HUES48 (cell line): ENCODE measurements at regions not wholly inside any gene's neighbourhood (a gene's known extent, or its start where the extent isn't known, plus 50 kb on each side); places are given as distances from the start of the nearest gene placed in this dataset.

Source experiments
- H3K27ac ChIP-seq: one replicate; pipeline ENCODE4 v1.7.0; 2013; ENCODE audit warnings: low read depth, low read length, inconsistent platforms
- H3K27me3 ChIP-seq: 2 replicates; pipeline ENCODE4 v1.6.1; 2013; ENCODE audit warnings: mild to moderate bottlenecking, low read length; ENCODE audit not compliant: control insufficient read depth, insufficient read depth
- H3K36me3 ChIP-seq: 2 replicates; pipeline ENCODE4 v1.6.1; 2013; ENCODE audit warnings: low read length; ENCODE audit not compliant: control insufficient read depth, insufficient read depth
- H3K4me1 ChIP-seq: 2 replicates; pipeline ENCODE4 v1.6.1; 2013; ENCODE audit warnings: mild to moderate bottlenecking, low read length; ENCODE audit not compliant: control insufficient read depth, insufficient read depth
- H3K4me3 ChIP-seq: 2 replicates; pipeline ENCODE4 v1.5.1; 2013; ENCODE audit warnings: mild to moderate bottlenecking, low read depth, low read length
- H3K9ac ChIP-seq: 2 replicates; pipeline ENCODE4 v1.6.1; 2013; ENCODE audit warnings: mild to moderate bottlenecking, low read depth, low read length, moderate library complexity
- H3K9me3 ChIP-seq: 2 replicates; pipeline ENCODE4 v1.6.1; 2013; ENCODE audit warnings: low read length; ENCODE audit not compliant: control insufficient read depth, insufficient read depth

GRCh38 chr2:164186591-164186990, 434.7 kb downstream of the GRB14 start:
- no peaks in the 10 kb centered on the region for H3K36me3 ChIP-seq
- no peaks in the 10 kb centered on the region for H3K27me3 ChIP-seq
- no peaks in the 10 kb centered on the region for H3K9me3 ChIP-seq
- H3K9ac ChIP-seq, result no peak overlapping the region
- H3K4me3 ChIP-seq, result no peak overlapping the region
- H3K27ac ChIP-seq, result no peak overlapping the region
- H3K4me1 ChIP-seq, result no peaks in the 10 kb centered on the region

DNA sequence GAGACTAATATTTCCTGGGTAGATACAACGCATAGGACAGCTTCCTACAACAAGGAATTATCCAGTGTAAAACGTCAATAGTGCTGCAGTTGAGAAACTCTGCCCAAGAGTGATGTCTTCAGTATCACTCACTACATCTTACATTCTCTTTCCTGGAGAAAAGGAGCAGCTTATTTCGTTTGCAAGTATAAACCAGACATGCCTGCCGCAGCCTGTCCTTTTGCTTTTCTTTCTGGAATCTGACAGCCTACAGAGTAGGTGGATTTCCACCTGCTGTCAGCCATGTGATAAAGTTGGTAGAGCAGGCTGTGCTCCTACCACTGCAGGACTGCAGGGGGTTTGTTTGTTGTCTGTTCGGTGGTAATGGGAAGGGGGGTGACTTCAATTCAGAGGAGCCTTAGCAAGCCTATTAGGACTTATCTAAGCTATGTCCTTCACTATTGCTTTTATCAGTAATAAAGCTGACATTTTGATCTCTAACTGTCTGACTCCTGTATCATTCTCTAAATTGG, 439.1 kb downstream of the GRB14 start:
- Histone ChIP-seq H3K27me3 (no peaks in the 10 kb centered on the region), H3K4me1 (no peaks in the 10 kb centered on the region), H3K4me3 (no peak overlapping the region), H3K36me3 (no peaks in the 10 kb centered on the region), H3K27ac (no peak overlapping the region), H3K9ac (no peak overlapping the region), H3K9me3 (no peaks in the 10 kb centered on the region)

DNA sequence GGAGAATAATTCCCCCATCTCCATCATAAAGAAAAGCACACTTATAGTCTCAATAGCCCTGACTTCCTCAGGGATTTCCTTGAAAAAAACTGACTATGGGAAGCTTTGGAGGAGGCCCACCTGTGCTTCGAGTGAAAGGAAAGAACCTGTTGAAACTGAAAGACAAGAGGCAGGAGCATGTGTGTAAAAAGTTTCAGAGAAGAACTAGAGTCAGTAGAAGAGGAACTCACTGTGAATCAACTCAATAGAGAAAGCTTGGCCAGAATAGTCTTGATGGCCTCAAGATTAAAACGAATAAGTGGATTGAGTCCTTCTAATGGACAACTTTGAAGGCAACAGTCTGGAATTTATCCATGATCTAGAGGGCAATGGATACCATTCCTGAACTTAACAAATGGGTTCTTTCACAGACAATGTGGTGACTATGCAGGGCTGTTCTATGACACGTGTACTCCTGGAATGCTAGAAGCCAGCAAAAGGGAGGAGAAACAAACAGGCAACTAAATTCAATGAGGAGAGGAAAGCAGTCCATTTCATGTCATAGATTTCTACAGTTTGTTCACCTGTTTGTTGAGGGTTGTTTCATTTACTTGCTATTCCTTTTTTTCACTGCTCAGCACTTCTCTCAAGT, 442.3 kb downstream of the GRB14 start:
- H3K4me3 ChIP-seq, result no peak overlapping the region
- no peaks in the 10 kb centered on the region for H3K9me3 ChIP-seq
- no peaks in the 10 kb centered on the region for H3K4me1 ChIP-seq
- no peaks in the 10 kb centered on the region for H3K36me3 ChIP-seq
- no peaks in the 10 kb centered on the region for H3K27me3 ChIP-seq
- no peak overlapping the region for H3K9ac ChIP-seq
- H3K27ac ChIP-seq, result no peak overlapping the region

GRCh38 chr2:164164602-164165001, 428.8 kb upstream of the FIGN start:
- Histone ChIP-seq H3K27ac (no peak overlapping the region), H3K9ac (no peak overlapping the region)

GRCh38 chr2:164155558-164155957, 419.8 kb upstream of the FIGN start:
- no peak overlapping the region for H3K4me3 ChIP-seq
- H3K4me1 ChIP-seq, result no peaks in the 10 kb centered on the region
- H3K9ac ChIP-seq, result no peak overlapping the region
- H3K9me3 ChIP-seq, result no peaks in the 10 kb centered on the region
- no peak overlapping the region for H3K27ac ChIP-seq
- H3K36me3 ChIP-seq, result no peaks in the 10 kb centered on the region
- H3K27me3 ChIP-seq, result no peaks in the 10 kb centered on the region

More at GRCh38 chr2:164164602-164165001, 428.8 kb upstream of the FIGN start:
- no peaks in the 10 kb centered on the region for H3K36me3 ChIP-seq
- H3K4me1 ChIP-seq, result no peaks in the 10 kb centered on the region
- H3K9me3 ChIP-seq, result peaks cover 4% of the 10 kb centered on the region; the same call in 1 of the 2 replicates
- no peaks in the 10 kb centered on the region for H3K27me3 ChIP-seq
- H3K4me3 ChIP-seq, result no peak overlapping the region

- Histone ChIP-seq H3K9me3 (no peaks in the 10 kb centered on the region), H3K27ac (no peak overlapping the region), H3K27me3 (no peaks in the 10 kb centered on the region), H3K9ac (no peak overlapping the region), H3K36me3 (no peaks in the 10 kb centered on the region), H3K4me1 (no peaks in the 10 kb centered on the region), H3K4me3 (no peak overlapping the region)
Observed at GRCh38 chr2:164151522-164151921, 415.7 kb upstream of the FIGN start.

- Histone ChIP-seq H3K9me3 (no peaks in the 10 kb centered on the region), H3K27ac (no peak overlapping the region), H3K36me3 (no peaks in the 10 kb centered on the region), H3K4me1 (no peaks in the 10 kb centered on the region), H3K4me3 (no peak overlapping the region), H3K27me3 (no peaks in the 10 kb centered on the region), H3K9ac (no peak overlapping the region)
Observed at GRCh38 chr2:164150604-164151003, 414.8 kb upstream of the FIGN start.

DNA sequence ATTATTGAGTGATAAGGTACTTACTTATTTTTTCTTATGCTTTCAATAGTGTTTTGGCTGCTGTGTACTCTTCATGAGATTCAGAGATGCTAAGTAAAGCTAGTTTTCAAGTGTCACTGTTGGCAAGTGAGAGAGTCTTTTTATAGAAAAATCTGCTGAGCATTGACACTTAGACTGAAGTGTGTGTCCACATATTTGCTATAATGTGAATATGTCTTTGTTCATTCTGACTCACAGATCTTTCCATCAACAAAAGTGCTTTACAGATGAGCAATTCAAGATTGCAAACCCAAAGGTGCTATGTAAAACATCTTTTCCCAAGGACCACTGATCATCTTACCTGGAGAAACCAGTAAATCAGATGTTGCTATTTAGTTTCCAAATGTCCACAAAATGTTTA, 410.6 kb upstream of the FIGN start:
- no peak overlapping the region for H3K9ac ChIP-seq
- no peak overlapping the region for H3K27ac ChIP-seq

GRCh38 chr2:164145093-164145987, 409.5 kb upstream of the FIGN start:
- Histone ChIP-seq H3K27ac (no peak overlapping the region), H3K4me3 (no peak overlapping the region), H3K4me1 (no peaks in the 10 kb centered on the region), H3K36me3 (no peaks in the 10 kb centered on the region), H3K9me3 (no peaks in the 10 kb centered on the region), H3K27me3 (no peaks in the 10 kb centered on the region), H3K9ac (no peak overlapping the region)

More for the DNA sequence above, 410.6 kb upstream of the FIGN start:
- H3K9me3 ChIP-seq, result no peaks in the 10 kb centered on the region
- H3K4me3 ChIP-seq, result no peak overlapping the region
- no peaks in the 10 kb centered on the region for H3K36me3 ChIP-seq
- no peaks in the 10 kb centered on the region for H3K4me1 ChIP-seq
- no peaks in the 10 kb centered on the region for H3K27me3 ChIP-seq

- no peak overlapping the region for H3K27ac ChIP-seq
- no peaks in the 10 kb centered on the region for H3K36me3 ChIP-seq
- H3K4me1 ChIP-seq, result no peaks in the 10 kb centered on the region
- H3K27me3 ChIP-seq, result no peaks in the 10 kb centered on the region
- no peak overlapping the region for H3K9ac ChIP-seq
- H3K4me3 ChIP-seq, result no peak overlapping the region
- no peaks in the 10 kb centered on the region for H3K9me3 ChIP-seq
Observed at GRCh38 chr2:164143183-164143930, 407.5 kb upstream of the FIGN start.
